Tibial nerve (tissue), 4 donors: ENCODE measurements at regions not wholly inside any gene's neighbourhood (a gene's known extent, or its start where the extent isn't known, plus 50 kb on each side); places are given as distances from the start of the nearest gene placed in this dataset.

ENCODE experiments used
- DNase-seq, 2 donors: peaks; one replicate each; pipeline ENCODE4 v3.0.0-alpha.2; 2019; ENCODE audit warnings: low spot score in 2 of 2
- H3K27ac ChIP-seq, 4 donors: fragments of 200-600 bp; sonication (generic) in 3 of 4; one replicate each; pipeline ENCODE4 v1.5.1; 2017 to 2019; ENCODE audit warnings: mild to moderate bottlenecking in 1 of 4
- H3K27me3 ChIP-seq, 2 donors: fragments of 200-600 bp; sonication (generic) in 1 of 2; one replicate each; pipeline versions ENCODE4 v1.5.1 to v1.6.0; 2017 to 2019
- H3K36me3 ChIP-seq, 3 donors: fragments of 200-600 bp; sonication (generic); one replicate each; pipeline ENCODE4 v1.5.1; 2018 to 2019
- H3K4me1 ChIP-seq, 4 donors: fragments of 200-600 bp; sonication (generic) in 3 of 4; one replicate each; pipeline ENCODE4 v1.5.1; 2017 to 2019
- H3K4me3 ChIP-seq, 4 donors: fragments of 200-600 bp; sonication (generic) in 3 of 4; one replicate each; pipeline ENCODE4 v1.5.1; 2017 to 2019; ENCODE audit warnings: mild to moderate bottlenecking in 1 of 4, moderate library complexity in 1 of 4
- H3K9me3 ChIP-seq, 4 donors: fragments of 200-600 bp; sonication (generic) in 3 of 4; one replicate each; pipeline ENCODE4 v1.5.1; 2017 to 2019
- EP300 ChIP-seq, 2 donors: sonication (generic); formaldehyde crosslinking; IDR thresholded peaks; one replicate each; pipeline ENCODE4 v1.6.1; 2017; ENCODE audit warnings: antibody characterized with exemption in 2 of 2, mild to moderate bottlenecking in 1 of 2
- POLR2A ChIP-seq, 2 donors: fragments of 450-650 bp; IDR thresholded peaks; one replicate each; pipeline ENCODE4 v1.6.1; 2017; ENCODE audit warnings: antibody characterized with exemption in 2 of 2, mild to moderate bottlenecking in 2 of 2, moderate library complexity in 2 of 2
- WGBS, 2 donors: methylation state at CpG; one replicate each; pipeline ENCODE4 v1.1.5; 2018; 5-methylcytosine and 5-hydroxymethylcytosine counted together
- TF ChIP-seq, protein P1 (sequence below), 5 experiments: fragments of 200-600 bp in 3 of 5; fragments of 450-650 bp in 2 of 5; sonication (generic) in 3 of 5; IDR thresholded peaks; one replicate each; pipeline ENCODE4 v1.5.1; 2016 to 2019; ENCODE audit warnings: antibody characterized with exemption in 5 of 5, mild to moderate bottlenecking in 3 of 5, moderate library complexity in 2 of 5

DNA sequence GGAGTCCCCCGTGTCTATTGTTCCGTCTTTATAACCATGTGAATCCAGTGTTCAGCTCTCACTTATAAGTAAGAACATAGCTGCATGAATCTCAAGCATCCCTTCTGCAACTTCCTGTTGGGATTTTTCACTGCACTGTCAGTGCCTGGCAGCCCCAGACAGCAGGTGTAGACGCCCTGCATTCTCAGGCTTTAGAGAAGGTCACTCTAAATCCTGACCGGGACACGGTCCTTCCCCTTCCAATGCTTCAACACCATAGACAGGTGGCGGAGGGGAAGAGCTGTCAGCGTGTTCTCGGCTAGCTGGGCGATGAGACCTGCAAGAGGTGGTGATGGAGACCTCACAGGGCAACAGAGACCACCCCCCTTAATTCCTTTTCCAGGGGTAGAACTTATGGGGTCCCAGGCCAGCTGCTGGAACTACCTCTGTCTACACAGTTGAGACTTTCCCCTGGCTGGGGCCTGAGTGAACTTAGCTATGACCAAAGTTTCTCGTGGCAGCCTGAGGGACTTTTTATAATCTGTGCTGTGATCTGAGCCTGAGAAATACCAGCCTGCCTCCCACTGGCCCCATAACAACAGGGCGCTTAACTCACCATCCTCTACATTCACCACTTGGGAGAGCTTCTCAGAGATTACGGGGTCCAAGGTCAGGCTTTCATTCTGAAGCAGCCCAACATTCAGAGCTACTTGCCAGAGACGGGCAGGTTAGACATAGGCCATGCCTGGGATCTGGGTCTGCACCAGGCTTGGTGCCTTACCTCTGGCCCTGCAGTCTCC is 143.2 kb upstream of the TNRC6C start:
- H3K27me3 ChIP-seq, result no peaks in the 10 kb centered on the region
- 78 to 82% methylated on average over 13 of the region's 13 CpGs for WGBS, 2 donors
- H3K4me1 ChIP-seq, result peaks cover 0 to 13% (median 10%) of the 10 kb centered on the region in 4 donors
- TF ChIP-seq POLR2A (IDR thresholded peaks at IDR 0.05) (no peak), EP300 (IDR thresholded peaks at IDR 0.05) (no peak)
- TF ChIP-seq, protein P1, sequence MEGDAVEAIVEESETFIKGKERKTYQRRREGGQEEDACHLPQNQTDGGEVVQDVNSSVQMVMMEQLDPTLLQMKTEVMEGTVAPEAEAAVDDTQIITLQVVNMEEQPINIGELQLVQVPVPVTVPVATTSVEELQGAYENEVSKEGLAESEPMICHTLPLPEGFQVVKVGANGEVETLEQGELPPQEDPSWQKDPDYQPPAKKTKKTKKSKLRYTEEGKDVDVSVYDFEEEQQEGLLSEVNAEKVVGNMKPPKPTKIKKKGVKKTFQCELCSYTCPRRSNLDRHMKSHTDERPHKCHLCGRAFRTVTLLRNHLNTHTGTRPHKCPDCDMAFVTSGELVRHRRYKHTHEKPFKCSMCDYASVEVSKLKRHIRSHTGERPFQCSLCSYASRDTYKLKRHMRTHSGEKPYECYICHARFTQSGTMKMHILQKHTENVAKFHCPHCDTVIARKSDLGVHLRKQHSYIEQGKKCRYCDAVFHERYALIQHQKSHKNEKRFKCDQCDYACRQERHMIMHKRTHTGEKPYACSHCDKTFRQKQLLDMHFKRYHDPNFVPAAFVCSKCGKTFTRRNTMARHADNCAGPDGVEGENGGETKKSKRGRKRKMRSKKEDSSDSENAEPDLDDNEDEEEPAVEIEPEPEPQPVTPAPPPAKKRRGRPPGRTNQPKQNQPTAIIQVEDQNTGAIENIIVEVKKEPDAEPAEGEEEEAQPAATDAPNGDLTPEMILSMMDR (IDR thresholded peaks at IDR 0.05), result no peak
- H3K27ac ChIP-seq, result no peak overlapping the region
- no peaks in the 10 kb centered on the region for H3K36me3 ChIP-seq
- H3K9me3 ChIP-seq, result no peaks in the 10 kb centered on the region
- DNase-seq, result no peak
- H3K4me3 ChIP-seq, result no peak overlapping the region

DNA sequence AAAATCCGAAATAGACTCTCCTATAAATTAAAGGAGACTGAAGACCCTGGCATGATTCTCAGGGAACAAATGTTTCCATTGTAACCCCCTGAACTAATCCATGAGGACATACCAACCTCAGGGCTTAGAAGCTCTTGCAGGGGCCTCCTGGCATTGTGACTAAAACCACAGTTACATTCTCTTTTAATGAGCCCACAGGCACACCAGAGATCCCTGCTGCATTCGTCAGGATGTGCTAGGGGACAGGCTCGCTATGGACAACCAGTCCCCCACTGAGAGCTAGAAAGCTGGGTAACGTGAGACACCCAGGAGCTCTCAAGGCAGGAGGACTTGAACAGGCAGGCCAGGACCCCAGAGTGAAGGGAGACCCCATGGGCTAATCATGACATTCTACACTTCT is 140.6 kb upstream of the TNRC6C start:
- no peaks in the 10 kb centered on the region for H3K9me3 ChIP-seq
- no peak overlapping the region for H3K4me3 ChIP-seq
- H3K27me3 ChIP-seq, result no peaks in the 10 kb centered on the region
- WGBS, 2 donors, result 72 to 85% methylated on average over 4 of the region's 4 CpGs
- no peaks in the 10 kb centered on the region for H3K36me3 ChIP-seq
- no peak for DNase-seq
- no peak for TF ChIP-seq EP300 (IDR thresholded peaks at IDR 0.05)
- TF ChIP-seq, protein P1 (IDR thresholded peaks at IDR 0.05), result no peak
- no peak for TF ChIP-seq POLR2A (IDR thresholded peaks at IDR 0.05)
- no peak overlapping the region for H3K27ac ChIP-seq
- peaks cover 0 to 7% (median 3%) of the 10 kb centered on the region in 4 donors for H3K4me1 ChIP-seq

DNA sequence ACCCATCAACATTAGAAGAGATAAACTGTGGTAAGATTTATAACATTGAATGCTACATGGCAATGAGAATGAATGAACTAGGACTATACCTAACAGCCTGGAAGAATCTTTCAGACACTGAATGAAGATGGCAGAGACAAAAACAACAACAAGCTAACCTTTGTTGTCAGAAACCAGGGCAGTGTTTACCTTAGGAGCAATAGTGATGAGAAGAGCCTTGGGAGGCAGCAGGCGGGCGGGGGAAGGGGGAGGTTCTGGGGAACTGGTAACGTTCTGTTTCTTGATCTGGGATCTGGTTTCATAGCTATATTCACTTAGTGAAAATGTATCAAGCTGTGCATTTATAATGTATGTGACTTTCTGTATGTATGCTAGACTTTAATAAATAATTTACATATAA is 139.0 kb upstream of the TNRC6C start:
- 74 to 81% methylated on average over 3 of the region's 3 CpGs for WGBS, 2 donors
- Histone ChIP-seq H3K9me3 (no peaks in the 10 kb centered on the region), H3K4me3 (no peak overlapping the region), H3K27ac (no peak overlapping the region), H3K4me1 (peaks cover 0 to 17% (median 9%) of the 10 kb centered on the region in 4 donors), H3K27me3 (no peaks in the 10 kb centered on the region), H3K36me3 (no peaks in the 10 kb centered on the region)
- TF ChIP-seq POLR2A (IDR thresholded peaks at IDR 0.05), result no peak
- TF ChIP-seq, protein P1 (IDR thresholded peaks at IDR 0.05), result no peak
- DNase-seq, result no peak

DNA sequence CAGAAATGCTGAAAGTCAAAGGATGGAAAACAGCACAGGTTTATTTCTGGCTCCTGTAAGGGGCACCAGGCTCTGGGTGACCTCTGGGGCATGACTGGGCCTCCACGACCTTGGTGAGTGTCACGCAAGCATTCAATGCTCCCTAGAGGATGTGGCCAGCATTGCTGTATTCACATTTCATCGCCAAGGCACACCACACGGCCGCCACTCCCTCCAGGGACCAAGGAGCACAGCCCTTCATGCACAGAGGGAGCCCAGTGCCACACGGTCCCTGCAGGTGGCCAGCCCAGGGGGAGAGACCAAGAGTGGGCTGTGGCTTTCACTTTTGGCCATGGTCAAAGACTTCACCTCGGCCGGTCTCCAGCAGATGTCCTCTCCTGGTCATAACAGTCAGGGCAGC is 137.4 kb upstream of the TNRC6C start:
- 45 to 74% methylated on average over 8 of the region's 8 CpGs for WGBS, 2 donors
- DNase-seq, result no peak
- H3K9me3 ChIP-seq, result no peaks in the 10 kb centered on the region

More for the DNA sequence above, 137.4 kb upstream of the TNRC6C start:
- Histone ChIP-seq H3K36me3 (no peaks in the 10 kb centered on the region), H3K4me1 (peaks cover 0 to 20% (median 9%) of the 10 kb centered on the region in 4 donors), H3K27me3 (no peaks in the 10 kb centered on the region), H3K4me3 (no peak overlapping the region), H3K27ac (no peak overlapping the region)
- TF ChIP-seq EP300 (IDR thresholded peaks at IDR 0.05), result no peak
- TF ChIP-seq POLR2A (IDR thresholded peaks at IDR 0.05), result no peak
- TF ChIP-seq, protein P1 (IDR thresholded peaks at IDR 0.05), result no peak
